Calu3 (cell line): ENCODE measurements at regions not wholly inside any gene's neighbourhood (a gene's known extent, or its start where the extent isn't known, plus 50 kb on each side); places are given as distances from the start of the nearest gene placed in this dataset.

ENCODE experiments used
- BruUV-seq: library from RNA; stranded (reverse); fragments of 400-500 nt; replicated peaks from 2 replicates; lab custom pipeline; 2021; lab: Mats Ljungman, UMichigan
- CTCF ChIA-PET: fragments of 300-600 bp; sonication (Branson Sonifier 250); formaldehyde crosslinking; loops from one replicate; lab custom pipeline; 2022; ENCODE audit warnings: antibody characterized with exemption; lab: Charles Lee
- DNase-seq: peaks from one replicate; pipeline ENCODE4 v3.0.0; 2022
- H3K27ac Mint-ChIP-seq: one replicate; pipeline ENCODE4 v1.8.0; 2022; ENCODE audit warnings: mixed read lengths; ENCODE audit not compliant: unreplicated experiment
- H3K27me3 Mint-ChIP-seq: one replicate; pipeline ENCODE4 v1.8.0; 2022; ENCODE audit warnings: mixed read lengths; ENCODE audit not compliant: unreplicated experiment
- H3K36me3 Mint-ChIP-seq: one replicate; pipeline ENCODE4 v1.8.0; 2022; ENCODE audit warnings: mild to moderate bottlenecking, moderate library complexity, mixed read lengths; ENCODE audit not compliant: insufficient read depth, unreplicated experiment
- H3K4me1 Mint-ChIP-seq: one replicate; pipeline ENCODE4 v1.8.0; 2022; ENCODE audit warnings: mild to moderate bottlenecking, low read depth, mixed read lengths; ENCODE audit not compliant: unreplicated experiment
- H3K4me3 Mint-ChIP-seq: one replicate; pipeline ENCODE4 v1.8.0; 2022; ENCODE audit warnings: mild to moderate bottlenecking, low read depth, moderate library complexity, mixed read lengths; ENCODE audit not compliant: unreplicated experiment
- H3K9me3 Mint-ChIP-seq: one replicate; pipeline ENCODE4 v1.8.0; 2022; ENCODE audit warnings: low read depth, mixed read lengths; ENCODE audit not compliant: unreplicated experiment
- CTCF ChIP-seq: fragments of 200-600 bp; IDR thresholded peaks from one replicate; pipeline ENCODE4 v1.8.0; 2022; ENCODE audit warnings: antibody characterized with exemption; ENCODE audit not compliant: unreplicated experiment
- intact Hi-C: fragments of 100-400 bp; cut with micrococcal nuclease; formaldehyde crosslinking; loops from one replicate; pipeline ENCODE4 v1.10.0; 2022; ENCODE audit not compliant: unreplicated experiment

GRCh38 chr4:132498215-132498614 is 650.9 kb upstream of the PCDH10 start:
- no TSS peak for BruUV-seq
- intact Hi-C loops, result no loop called here
- TF ChIP-seq CTCF, result no peak
- no peak overlapping the region for H3K4me3 Mint-ChIP-seq
- no peak for DNase-seq
- CTCF ChIA-PET, result interaction anchor here (0.5 kb wide), 1 partner anchor 61 kb away, joined by 3 read pairs; no protein-coding TSS in a partner anchor
- H3K27ac Mint-ChIP-seq, result no peak overlapping the region
- no peaks in the 10 kb centered on the region for H3K4me1 Mint-ChIP-seq
- no peaks in the 10 kb centered on the region for H3K9me3 Mint-ChIP-seq
- H3K27me3 Mint-ChIP-seq, result no peaks in the 10 kb centered on the region
- no peaks in the 10 kb centered on the region for H3K36me3 Mint-ChIP-seq

GRCh38 chr4:132502096-132502552 is 647.0 kb upstream of the PCDH10 start:
- intact Hi-C loops, result no loop called here
- TF ChIP-seq CTCF, result no peak

GRCh38 chr4:132504438-132504837 is 644.7 kb upstream of the PCDH10 start:
- no peak for DNase-seq
- CTCF ChIA-PET, result no interaction called here
- Mint-ChIP-seq H3K27me3 (no peaks in the 10 kb centered on the region), H3K4me1 (no peaks in the 10 kb centered on the region), H3K4me3 (no peak overlapping the region), H3K9me3 (peaks cover 2% of the 10 kb centered on the region), H3K36me3 (no peaks in the 10 kb centered on the region), H3K27ac (no peak overlapping the region)
- no TSS peak for BruUV-seq
- no peak for TF ChIP-seq CTCF
- intact Hi-C loops, result no loop called here

More at GRCh38 chr4:132502096-132502552, 647.0 kb upstream of the PCDH10 start:
- Mint-ChIP-seq H3K36me3 (no peaks in the 10 kb centered on the region), H3K9me3 (peaks cover 2% of the 10 kb centered on the region), H3K4me3 (no peak overlapping the region), H3K27me3 (no peaks in the 10 kb centered on the region), H3K27ac (no peak overlapping the region), H3K4me1 (no peaks in the 10 kb centered on the region)
- no TSS peak for BruUV-seq
- CTCF ChIA-PET, result no interaction called here
- DNase-seq, result no peak

- intact Hi-C loops, result no loop called here
- Mint-ChIP-seq H3K9me3 (peaks cover 2% of the 10 kb centered on the region), H3K4me1 (no peaks in the 10 kb centered on the region), H3K36me3 (no peaks in the 10 kb centered on the region), H3K4me3 (no peak overlapping the region), H3K27ac (no peak overlapping the region), H3K27me3 (no peaks in the 10 kb centered on the region)
- TF ChIP-seq CTCF, result no peak
- BruUV-seq, result no TSS peak
- CTCF ChIA-PET, result no interaction called here
- no peak for DNase-seq
Measured at GRCh38 chr4:132506568-132506967, 642.5 kb upstream of the PCDH10 start.
